ENCODE measurements at regions not wholly inside any gene's neighbourhood (a gene's known extent, or its start where the extent isn't known, plus 50 kb on each side); places are given as distances from the start of the nearest gene placed in this dataset.
"Not testable (repeated sequence)": the region's sequence is repeated elsewhere in the genome, so short reads cannot be mapped to it uniquely, and the experiment has no call there.

DNA sequence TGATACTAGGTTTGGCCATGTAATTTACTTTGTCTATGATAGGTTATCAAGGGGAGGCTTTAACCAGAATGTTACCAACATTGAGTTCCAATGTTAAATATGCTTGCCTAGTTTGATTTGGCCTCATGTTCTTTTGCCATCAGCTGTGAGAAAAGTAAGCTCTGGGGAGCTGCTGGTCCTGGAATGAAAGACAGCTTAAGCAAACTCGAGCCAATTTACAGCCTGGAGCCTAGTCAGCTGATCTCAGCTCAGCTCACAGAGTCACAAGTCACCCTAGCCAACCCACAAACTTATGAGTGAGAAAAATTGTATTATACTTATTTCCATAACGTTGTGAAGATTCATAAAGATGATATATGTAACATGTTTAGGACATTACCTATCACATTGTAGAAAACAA lies 426.7 kb downstream of the RWDD3 start:
- Histone ChIP-seq H3K27ac (ENCODE audit: low read depth, low read length) (no peak overlapping the region), H3K9ac (ENCODE audit: low read depth in 1 of 3, low read length in 3 of 3) (no peak overlapping the region)

GRCh38 chr1:95663530-95663929 lies 429.5 kb downstream of the RWDD3 start:
- H3K4me3 ChIP-seq (ENCODE audit: low read length in 3 of 3); H3K4me1 ChIP-seq (ENCODE audit: control insufficient read depth in 3 of 3, insufficient read depth in 3 of 3, low read length in 3 of 3); H3K27me3 ChIP-seq (ENCODE audit: control insufficient read depth in 3 of 3, insufficient read depth in 3 of 3, low read length in 3 of 3); H3K9ac ChIP-seq (ENCODE audit: low read depth in 1 of 3, low read length in 3 of 3); H3K27ac ChIP-seq (ENCODE audit: low read depth, low read length); H3K9me3 ChIP-seq (ENCODE audit: control insufficient read depth in 3 of 3, low read length in 3 of 3); H3K36me3 ChIP-seq (ENCODE audit: control insufficient read depth in 3 of 3, insufficient read depth in 3 of 3, low read length in 3 of 3): not testable (repeated sequence)

More for the DNA sequence above, 426.7 kb downstream of the RWDD3 start:
- no peaks in the 10 kb centered on the region for H3K4me1 ChIP-seq (ENCODE audit: control insufficient read depth in 3 of 3, insufficient read depth in 3 of 3, low read length in 3 of 3)
- H3K9me3 ChIP-seq (ENCODE audit: control insufficient read depth in 3 of 3, low read length in 3 of 3) = peaks cover 0 to 3% (median 3%) of the 10 kb centered on the region in 3 donors
- no peak overlapping the region for H3K4me3 ChIP-seq (ENCODE audit: low read length in 3 of 3)
- H3K27me3 ChIP-seq (ENCODE audit: control insufficient read depth in 3 of 3, insufficient read depth in 3 of 3, low read length in 3 of 3) = no peaks in the 10 kb centered on the region
- H3K36me3 ChIP-seq (ENCODE audit: control insufficient read depth in 3 of 3, insufficient read depth in 3 of 3, low read length in 3 of 3) = no peaks in the 10 kb centered on the region

GRCh38 chr1:95668165-95668564 lies 434.2 kb downstream of the RWDD3 start:
- Histone ChIP-seq H3K9me3 (ENCODE audit: control insufficient read depth in 3 of 3, low read length in 3 of 3) (peaks cover 0 to 3% (median 0%) of the 10 kb centered on the region in 3 donors), H3K4me3 (ENCODE audit: low read length in 3 of 3) (no peak overlapping the region), H3K36me3 (ENCODE audit: control insufficient read depth in 3 of 3, insufficient read depth in 3 of 3, low read length in 3 of 3) (no peaks in the 10 kb centered on the region), H3K9ac (ENCODE audit: low read depth in 1 of 3, low read length in 3 of 3) (no peak overlapping the region), H3K27me3 (ENCODE audit: control insufficient read depth in 3 of 3, insufficient read depth in 3 of 3, low read length in 3 of 3) (no peaks in the 10 kb centered on the region), H3K4me1 (ENCODE audit: control insufficient read depth in 3 of 3, insufficient read depth in 3 of 3, low read length in 3 of 3) (no peaks in the 10 kb centered on the region), H3K27ac (ENCODE audit: low read depth, low read length) (no peak overlapping the region)

- not testable (repeated sequence) for H3K4me3 ChIP-seq (ENCODE audit: low read length in 3 of 3); H3K27ac ChIP-seq (ENCODE audit: low read depth, low read length); H3K36me3 ChIP-seq (ENCODE audit: control insufficient read depth in 3 of 3, insufficient read depth in 3 of 3, low read length in 3 of 3); H3K9me3 ChIP-seq (ENCODE audit: control insufficient read depth in 3 of 3, low read length in 3 of 3); H3K4me1 ChIP-seq (ENCODE audit: control insufficient read depth in 3 of 3, insufficient read depth in 3 of 3, low read length in 3 of 3); H3K9ac ChIP-seq (ENCODE audit: low read depth in 1 of 3, low read length in 3 of 3); H3K27me3 ChIP-seq (ENCODE audit: control insufficient read depth in 3 of 3, insufficient read depth in 3 of 3, low read length in 3 of 3)
These were observed 435.6 kb downstream of the RWDD3 start for GRCh38 chr1:95669638-95670037.

GRCh38 chr1:95671098-95671497 lies 437.1 kb downstream of the RWDD3 start:
- H3K27ac ChIP-seq (ENCODE audit: low read depth, low read length) = no peak overlapping the region
- no peak overlapping the region for H3K4me3 ChIP-seq (ENCODE audit: low read length in 3 of 3)
- H3K36me3 ChIP-seq (ENCODE audit: control insufficient read depth in 3 of 3, insufficient read depth in 3 of 3, low read length in 3 of 3) = no peaks in the 10 kb centered on the region
- H3K27me3 ChIP-seq (ENCODE audit: control insufficient read depth in 3 of 3, insufficient read depth in 3 of 3, low read length in 3 of 3) = no peaks in the 10 kb centered on the region
- H3K9ac ChIP-seq (ENCODE audit: low read depth in 1 of 3, low read length in 3 of 3) = no peak overlapping the region
- H3K4me1 ChIP-seq (ENCODE audit: control insufficient read depth in 3 of 3, insufficient read depth in 3 of 3, low read length in 3 of 3) = no peaks in the 10 kb centered on the region
- H3K9me3 ChIP-seq (ENCODE audit: control insufficient read depth in 3 of 3, low read length in 3 of 3) = no peaks in the 10 kb centered on the region

DNA sequence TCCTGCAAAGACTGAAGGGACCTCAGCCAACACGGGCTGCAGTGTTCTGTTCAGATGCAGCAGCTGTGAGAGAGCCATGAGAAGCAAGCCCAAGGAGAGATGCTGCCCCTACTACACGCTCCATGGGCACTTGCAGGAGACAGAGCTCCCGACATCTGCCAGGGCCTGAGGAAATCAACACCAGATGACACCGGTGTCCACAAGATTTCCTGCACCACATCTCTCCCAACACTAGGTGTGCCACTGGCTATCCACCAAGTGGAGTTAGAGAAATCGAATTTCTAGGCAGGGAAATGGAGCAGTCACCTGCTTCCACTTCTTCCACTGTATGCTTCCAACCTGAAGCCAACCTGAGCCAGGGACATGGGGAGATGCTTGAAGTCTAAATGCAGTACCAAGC lies 445.3 kb downstream of the RWDD3 start:
- Histone ChIP-seq H3K4me3 (ENCODE audit: low read length in 3 of 3) (no peak overlapping the region), H3K4me1 (ENCODE audit: control insufficient read depth in 3 of 3, insufficient read depth in 3 of 3, low read length in 3 of 3) (no peaks in the 10 kb centered on the region), H3K9me3 (ENCODE audit: control insufficient read depth in 3 of 3, low read length in 3 of 3) (no peaks in the 10 kb centered on the region)

DNA sequence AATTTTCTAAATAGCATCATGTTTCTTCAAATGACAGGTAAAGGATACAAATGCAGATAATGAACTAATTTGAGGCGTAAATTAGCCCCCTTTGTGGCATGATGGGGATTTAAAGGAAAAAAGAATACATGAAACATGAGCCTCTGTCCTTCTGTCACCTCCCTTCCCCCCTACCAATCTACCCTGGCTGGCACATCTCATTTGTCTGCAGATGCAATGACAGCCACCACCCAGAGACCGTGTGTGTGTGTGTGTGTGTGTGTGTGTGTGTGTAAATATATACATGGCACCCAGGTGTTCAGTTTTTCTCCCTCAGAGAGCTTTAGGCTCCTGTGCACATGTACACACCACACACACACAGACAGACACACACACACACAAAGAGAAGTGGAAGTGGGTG lies 451.1 kb downstream of the RWDD3 start:
- no peak overlapping the region for H3K9ac ChIP-seq (ENCODE audit: low read depth in 1 of 3, low read length in 3 of 3)
- no peaks in the 10 kb centered on the region for H3K36me3 ChIP-seq (ENCODE audit: control insufficient read depth in 3 of 3, insufficient read depth in 3 of 3, low read length in 3 of 3)
- peaks cover 0 to 3% (median 0%) of the 10 kb centered on the region in 3 donors for H3K27me3 ChIP-seq (ENCODE audit: control insufficient read depth in 3 of 3, insufficient read depth in 3 of 3, low read length in 3 of 3)
- H3K27ac ChIP-seq (ENCODE audit: low read depth, low read length) = no peak overlapping the region
- H3K4me1 ChIP-seq (ENCODE audit: control insufficient read depth in 3 of 3, insufficient read depth in 3 of 3, low read length in 3 of 3) = no peaks in the 10 kb centered on the region
- H3K4me3 ChIP-seq (ENCODE audit: low read length in 3 of 3) = no peak overlapping the region
- H3K9me3 ChIP-seq (ENCODE audit: control insufficient read depth in 3 of 3, low read length in 3 of 3) = no peaks in the 10 kb centered on the region

More for the DNA sequence above, 445.3 kb downstream of the RWDD3 start:
- Histone ChIP-seq H3K9ac (ENCODE audit: low read depth in 1 of 3, low read length in 3 of 3) (no peak overlapping the region), H3K27me3 (ENCODE audit: control insufficient read depth in 3 of 3, insufficient read depth in 3 of 3, low read length in 3 of 3) (peaks cover 0 to 3% (median 0%) of the 10 kb centered on the region in 3 donors), H3K27ac (ENCODE audit: low read depth, low read length) (no peak overlapping the region), H3K36me3 (ENCODE audit: control insufficient read depth in 3 of 3, insufficient read depth in 3 of 3, low read length in 3 of 3) (no peaks in the 10 kb centered on the region)

DNA sequence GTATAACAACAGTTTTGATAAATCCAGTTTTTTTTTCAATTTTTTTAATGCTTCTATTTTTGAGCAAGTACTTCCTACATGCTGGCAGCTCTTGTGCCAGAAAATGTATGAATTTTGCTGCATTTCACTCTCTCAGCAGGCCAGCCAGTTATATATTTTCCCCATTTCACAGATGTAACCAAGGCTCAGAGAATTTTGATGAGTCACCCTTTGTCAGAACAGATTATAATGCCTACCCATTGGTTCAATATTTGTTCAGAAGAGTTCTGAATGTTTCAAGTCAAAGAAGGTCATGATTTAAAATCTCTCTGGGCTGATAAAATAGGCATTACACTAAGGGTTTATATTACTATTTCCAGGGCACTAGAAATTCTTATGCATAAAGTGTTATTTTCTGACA lies 452.2 kb downstream of the RWDD3 start:
- Histone ChIP-seq H3K4me3 (ENCODE audit: low read length in 3 of 3) (no peak overlapping the region), H3K27ac (ENCODE audit: low read depth, low read length) (no peak overlapping the region), H3K27me3 (ENCODE audit: control insufficient read depth in 3 of 3, insufficient read depth in 3 of 3, low read length in 3 of 3) (peaks cover 0 to 3% (median 0%) of the 10 kb centered on the region in 3 donors), H3K9me3 (ENCODE audit: control insufficient read depth in 3 of 3, low read length in 3 of 3) (no peaks in the 10 kb centered on the region), H3K9ac (ENCODE audit: low read depth in 1 of 3, low read length in 3 of 3) (no peak overlapping the region), H3K4me1 (ENCODE audit: control insufficient read depth in 3 of 3, insufficient read depth in 3 of 3, low read length in 3 of 3) (no peaks in the 10 kb centered on the region), H3K36me3 (ENCODE audit: control insufficient read depth in 3 of 3, insufficient read depth in 3 of 3, low read length in 3 of 3) (no peaks in the 10 kb centered on the region)

DNA sequence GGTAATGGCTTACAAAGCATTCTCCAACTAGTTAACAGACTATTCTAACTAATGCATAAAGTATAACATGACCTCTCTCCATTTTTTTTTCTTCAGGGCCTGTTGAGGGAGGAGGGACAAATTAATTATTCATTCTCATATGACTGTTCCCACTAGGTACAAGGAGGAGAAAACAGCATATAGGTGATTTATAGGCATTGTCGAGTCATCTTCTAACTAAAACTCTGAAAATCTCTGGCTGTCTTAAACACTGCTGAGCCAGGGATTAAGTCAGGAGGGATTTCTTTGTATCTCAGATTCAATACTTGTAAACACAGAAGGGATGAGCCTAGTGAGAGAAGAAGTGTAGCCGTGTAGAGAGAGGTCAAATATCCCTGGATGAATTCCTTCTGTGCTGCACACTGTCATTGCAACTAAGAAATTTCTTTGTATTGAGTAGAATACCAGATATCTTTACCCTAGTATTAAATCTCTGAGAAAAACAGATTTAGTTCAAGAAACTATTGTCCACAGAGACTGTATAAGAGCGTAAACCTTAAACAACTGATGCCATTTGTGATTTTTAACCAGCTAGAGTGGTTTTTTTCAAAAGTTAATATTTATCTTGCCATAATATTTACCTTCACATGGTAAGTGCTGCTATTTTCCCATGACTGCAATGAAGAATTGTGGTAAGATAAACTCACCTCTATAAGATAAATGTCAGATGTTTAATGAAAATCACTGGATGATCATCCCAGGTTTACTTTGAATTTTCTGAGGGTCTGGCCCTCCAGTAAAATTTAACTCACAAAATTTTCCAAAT lies 465.3 kb downstream of the RWDD3 start:
- Histone ChIP-seq H3K36me3 (ENCODE audit: control insufficient read depth in 3 of 3, insufficient read depth in 3 of 3, low read length in 3 of 3) (no peaks in the 10 kb centered on the region), H3K27me3 (ENCODE audit: control insufficient read depth in 3 of 3, insufficient read depth in 3 of 3, low read length in 3 of 3) (no peaks in the 10 kb centered on the region), H3K9me3 (ENCODE audit: control insufficient read depth in 3 of 3, low read length in 3 of 3) (peaks cover 0 to 8% (median 2%) of the 10 kb centered on the region in 3 donors), H3K9ac (ENCODE audit: low read depth in 1 of 3, low read length in 3 of 3) (no peak overlapping the region), H3K4me1 (ENCODE audit: control insufficient read depth in 3 of 3, insufficient read depth in 3 of 3, low read length in 3 of 3) (no peaks in the 10 kb centered on the region), H3K27ac (ENCODE audit: low read depth, low read length) (no peak overlapping the region), H3K4me3 (ENCODE audit: low read length in 3 of 3) (no peak overlapping the region)

DNA sequence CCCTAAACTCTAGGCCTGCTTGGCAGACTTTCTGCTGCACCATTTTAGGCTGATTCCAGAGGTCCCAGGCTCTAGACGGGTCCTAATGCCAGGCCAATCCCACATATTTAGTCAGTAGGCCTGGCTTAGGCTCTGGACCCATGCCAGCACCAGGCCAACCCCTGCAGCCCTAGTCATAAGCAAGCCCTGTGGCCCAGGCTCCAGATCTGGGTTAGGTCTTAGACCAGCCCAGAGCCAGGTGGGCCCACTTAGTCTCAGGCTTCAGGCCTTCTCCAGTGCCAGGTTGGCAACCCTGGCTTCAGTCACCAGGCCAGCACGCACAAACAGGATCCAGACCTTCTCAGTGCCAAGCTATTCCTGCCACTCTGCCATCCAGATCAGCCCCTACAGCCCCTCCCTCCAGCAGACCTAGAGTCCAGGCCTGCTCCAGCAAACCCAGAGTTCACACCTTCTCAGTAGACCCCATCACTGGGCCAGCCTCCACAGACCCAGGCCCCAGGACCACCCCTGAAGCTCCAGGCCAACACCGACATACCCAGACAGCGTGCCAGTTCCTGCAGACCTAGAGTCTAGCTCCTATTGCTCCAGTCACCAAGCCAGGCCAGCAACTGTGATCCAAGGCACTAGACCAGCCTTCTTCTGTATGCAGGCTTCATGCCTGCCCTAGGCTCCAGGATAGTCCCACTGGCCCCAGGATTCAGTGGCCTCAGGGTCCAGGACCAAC lies 467.6 kb downstream of the RWDD3 start:
- no peaks in the 10 kb centered on the region for H3K27me3 ChIP-seq (ENCODE audit: control insufficient read depth in 3 of 3, insufficient read depth in 3 of 3, low read length in 3 of 3)
- H3K4me1 ChIP-seq (ENCODE audit: control insufficient read depth in 3 of 3, insufficient read depth in 3 of 3, low read length in 3 of 3) = no peaks in the 10 kb centered on the region
- no peak overlapping the region for H3K9ac ChIP-seq (ENCODE audit: low read depth in 1 of 3, low read length in 3 of 3)
- peaks cover 3 to 8% (median 5%) of the 10 kb centered on the region in 3 donors for H3K9me3 ChIP-seq (ENCODE audit: control insufficient read depth in 3 of 3, low read length in 3 of 3)
- H3K4me3 ChIP-seq (ENCODE audit: low read length in 3 of 3) = no peak overlapping the region
- H3K36me3 ChIP-seq (ENCODE audit: control insufficient read depth in 3 of 3, insufficient read depth in 3 of 3, low read length in 3 of 3) = no peaks in the 10 kb centered on the region
- H3K27ac ChIP-seq (ENCODE audit: low read depth, low read length) = no peak overlapping the region
